ENCODE measurements at regions not wholly inside any gene's neighbourhood (a gene's known extent, or its start where the extent isn't known, plus 50 kb on each side); places are given as distances from the start of the nearest gene placed in this dataset.

GRCh38 chr20:57759724-57760123 lies 49.9 kb upstream of the PMEPA1 start:
- no peaks in the 10 kb centered on the region for H3K9me2 ChIP-seq (ENCODE audit: insufficient read depth)

More at GRCh38 chr20:57759724-57760123, 49.9 kb upstream of the PMEPA1 start:
- Histone ChIP-seq H3K4me1 (ENCODE audit: insufficient read depth) (no peaks in the 10 kb centered on the region), H3K4me3 (no peak overlapping the region), H3K27ac (ENCODE audit: low read depth) (no peak overlapping the region), H3K4me2 (no peak overlapping the region), H3K79me2 (replicated peaks; ENCODE audit: insufficient read depth) (no peaks in the 10 kb centered on the region), H3F3A (replicated peaks; ENCODE audit: low read depth) (no peaks in the 10 kb centered on the region), H3K27me3 (ENCODE audit: insufficient read depth) (no peaks in the 10 kb centered on the region), H3K36me3 (ENCODE audit: insufficient read depth) (no peaks in the 10 kb centered on the region), H4K20me1 (replicated peaks; ENCODE audit: insufficient read depth) (no peaks in the 10 kb centered on the region), H2AFZ (no peak overlapping the region)
- TF ChIP-seq ZNF331 (CRISPR knock-in tag; IDR thresholded peaks at IDR 0.05; ENCODE audit: low read depth): no peak
- no peak for TF ChIP-seq ETS1 (IDR thresholded peaks at IDR 0.05)
- TF ChIP-seq REST (IDR thresholded peaks at IDR 0.05; ENCODE audit: unreplicated experiment): no peak
- TF ChIP-seq ZNF114 (CRISPR knock-in tag; IDR thresholded peaks at IDR 0.05): no peak
- TF ChIP-seq ZNF462 (CRISPR knock-in tag; IDR thresholded peaks at IDR 0.05): no peak
- no peak for TF ChIP-seq EZH2 (IDR thresholded peaks at IDR 0.05; ENCODE audit: low read depth, unreplicated experiment)
- no peak for TF ChIP-seq JUNB (IDR thresholded peaks at IDR 0.05; ENCODE audit: unreplicated experiment)
- TF ChIP-seq POLR2AphosphoS5 (IDR thresholded peaks at IDR 0.05; ENCODE audit: low read depth): no peak
- no peak for TF ChIP-seq STAT1 (IDR thresholded peaks at IDR 0.05; ENCODE audit: unreplicated experiment)
- no peak for TF ChIP-seq EZH2phosphoT487 (IDR thresholded peaks at IDR 0.05; ENCODE audit: unreplicated experiment)
- no peak for TF ChIP-seq CREB1 (CRISPR knock-in tag; IDR thresholded peaks at IDR 0.05; ENCODE audit: low read depth)
- no peak for TF ChIP-seq CTCF (conservative IDR thresholded peaks at IDR 0.05; ENCODE audit: low read depth in 2 of 2)
- no peak for TF ChIP-seq NANOG (IDR thresholded peaks at IDR 0.05; ENCODE audit: borderline replicate concordance)
- Mint-ChIP-seq H3K9me3 (peaks cover 6% of the 10 kb centered on the region; the same call in 2 of the 3 replicates), H3K4me1 (peaks cover 3% of the 10 kb centered on the region; the same call in 2 of the 3 replicates), H3K27me3 (ENCODE audit: insufficient read depth, low read depth, poor library complexity) (peaks cover 11% of the 10 kb centered on the region), H3K4me3 (no peak overlapping the region), H3K36me3 (ENCODE audit: low read depth) (no peaks in the 10 kb centered on the region; the same call in 2 of the 3 replicates), H3K27ac (no peak overlapping the region)
- DNase-seq (ENCODE audit: low spot score) (no peak), ATAC-seq (peak; percentile 72)
